GM12891 (cell line): ENCODE measurements at regions not wholly inside any gene's neighbourhood (a gene's known extent, or its start where the extent isn't known, plus 50 kb on each side); places are given as distances from the start of the nearest gene placed in this dataset.
"Not testable (repeated sequence)": the region's sequence is repeated elsewhere in the genome, so short reads cannot be mapped to it uniquely, and the experiment has no call there.

Source experiments
- DNase-seq: peaks from one replicate; pipeline ENCODE4 v3.0.0; 2011; ENCODE audit warnings: low spot score; ENCODE audit not compliant: insufficient read length
- FAIRE-seq: peaks from 2 replicates; lab custom pipeline; 2011; peaks lifted over from hg19 to GRCh38; lab: Jason Lieb, UNC
- PAX5 ChIP-seq: IDR thresholded peaks from 2 replicates; pipeline ENCODE4 v1.6.1; 2011; ENCODE audit warnings: low read length, moderate library complexity, mild to moderate bottlenecking; ENCODE audit not compliant: insufficient read depth, severe bottlenecking
- POLR2A ChIP-seq: IDR thresholded peaks from 2 replicates; pipeline ENCODE4 v1.6.1; 2011; ENCODE audit warnings: low read depth, low read length, control low read depth
- POLR2AphosphoS5 ChIP-seq: IDR thresholded peaks from 2 replicates; pipeline ENCODE4 v1.6.1; 2011; ENCODE audit warnings: low read depth, low read length, control low read depth
- POU2F2 ChIP-seq: IDR thresholded peaks from 2 replicates; pipeline ENCODE4 v1.6.1; 2011; ENCODE audit warnings: low read depth, mild to moderate bottlenecking, control low read depth, low read length, moderate library complexity
- SPI1 ChIP-seq: IDR thresholded peaks from 2 replicates; pipeline ENCODE4 v1.6.1; 2011; ENCODE audit warnings: low read depth, low read length, control low read depth
- TAF1 ChIP-seq: IDR thresholded peaks from 2 replicates; pipeline ENCODE4 v1.6.1; 2011; ENCODE audit warnings: low read depth, low read length, control low read depth

- DNase-seq (no peak), FAIRE-seq (no peak)
- TF ChIP-seq POU2F2 (no peak), POLR2AphosphoS5 (no peak), SPI1 (no peak), POLR2A (no peak), TAF1 (no peak), PAX5 (no peak)
These were observed 232.8 kb downstream of the TLE1 start for GRCh38 chr9:81456431-81457006.

GRCh38 chr9:81455462-81456219, 233.7 kb downstream of the TLE1 start:
- no peak for DNase-seq
- FAIRE-seq = no peak
- TF ChIP-seq PAX5 (no peak), TAF1 (no peak), POU2F2 (no peak), POLR2A (no peak), POLR2AphosphoS5 (no peak), SPI1 (no peak)

- no peak for FAIRE-seq
- TF ChIP-seq SPI1 (no peak), POLR2A (no peak), TAF1 (no peak), POU2F2 (no peak), POLR2AphosphoS5 (no peak), PAX5 (no peak)
- DNase-seq = no peak
These were observed 243.9 kb downstream of the TLE1 start for GRCh38 chr9:81445331-81445921.

GRCh38 chr9:81431641-81432040, 257.7 kb downstream of the TLE1 start:
- TF ChIP-seq POLR2A = no peak
- FAIRE-seq = no peak
- DNase-seq = no peak

GRCh38 chr9:81430727-81431126, 258.6 kb downstream of the TLE1 start:
- no peak for TF ChIP-seq TAF1
- TF ChIP-seq POLR2AphosphoS5 = no peak
- no peak for TF ChIP-seq POLR2A
- no peak for TF ChIP-seq POU2F2
- TF ChIP-seq PAX5 = no peak
- no peak for TF ChIP-seq SPI1
- no peak for FAIRE-seq
- no peak for DNase-seq

- FAIRE-seq (no peak), DNase-seq (no peak)
These were observed 261.5 kb downstream of the TLE1 start for GRCh38 chr9:81427870-81428269.

GRCh38 chr9:81424431-81424830, 264.9 kb downstream of the TLE1 start:
- FAIRE-seq = no peak
- DNase-seq = no peak
- no peak for TF ChIP-seq POLR2AphosphoS5
- no peak for TF ChIP-seq SPI1
- TF ChIP-seq PAX5 = no peak

More at GRCh38 chr9:81427870-81428269, 261.5 kb downstream of the TLE1 start:
- TF ChIP-seq SPI1 = no peak
- TF ChIP-seq POLR2AphosphoS5 = no peak
- TF ChIP-seq POU2F2 = no peak
- no peak for TF ChIP-seq POLR2A
- TF ChIP-seq PAX5 = no peak
- TF ChIP-seq TAF1 = no peak

- FAIRE-seq = no peak
- TF ChIP-seq POLR2A (no peak), TAF1 (no peak)
- DNase-seq = no peak
These were observed 265.6 kb downstream of the TLE1 start for GRCh38 chr9:81423589-81424326.

- not testable (repeated sequence) for DNase-seq, FAIRE-seq
These were observed 268.3 kb downstream of the TLE1 start for GRCh38 chr9:81421090-81421489.

- FAIRE-seq = no peak
- TF ChIP-seq POLR2AphosphoS5 (no peak), POU2F2 (no peak)
- no peak for DNase-seq
These were observed 269.3 kb downstream of the TLE1 start for GRCh38 chr9:81420024-81420423.
